Uterus (tissue), 2 donors: ENCODE measurements at regions not wholly inside any gene's neighbourhood (a gene's known extent, or its start where the extent isn't known, plus 50 kb on each side); places are given as distances from the start of the nearest gene placed in this dataset.

Experiments used
- CTCF ChIP-seq, 4 experiments: fragments of 200-600 bp in 2 of 4; fragments of 450-650 bp in 2 of 4; sonication (generic) in 2 of 4; IDR thresholded peaks; one replicate each; pipeline ENCODE4 v1.5.1; 2016 to 2019; ENCODE audit warnings: antibody characterized with exemption in 4 of 4, mild to moderate bottlenecking in 2 of 4, moderate library complexity in 1 of 4
- POLR2A ChIP-seq, 2 donors: fragments of 450-650 bp; IDR thresholded peaks; one replicate each; pipeline ENCODE4 v1.6.1; 2016; ENCODE audit warnings: antibody characterized with exemption in 2 of 2, mild to moderate bottlenecking in 1 of 2, moderate library complexity in 1 of 2

GRCh38 chr2:21234001-21234400 lies 110.2 kb downstream of the TDRD15 start:
- TF ChIP-seq CTCF (IDR thresholded peaks at IDR 0.05) (no peak), POLR2A (IDR thresholded peaks at IDR 0.05) (no peak)
